ENCODE measurements at regions not wholly inside any gene's neighbourhood (a gene's known extent, or its start where the extent isn't known, plus 50 kb on each side); places are given as distances from the start of the nearest gene placed in this dataset.

DNA sequence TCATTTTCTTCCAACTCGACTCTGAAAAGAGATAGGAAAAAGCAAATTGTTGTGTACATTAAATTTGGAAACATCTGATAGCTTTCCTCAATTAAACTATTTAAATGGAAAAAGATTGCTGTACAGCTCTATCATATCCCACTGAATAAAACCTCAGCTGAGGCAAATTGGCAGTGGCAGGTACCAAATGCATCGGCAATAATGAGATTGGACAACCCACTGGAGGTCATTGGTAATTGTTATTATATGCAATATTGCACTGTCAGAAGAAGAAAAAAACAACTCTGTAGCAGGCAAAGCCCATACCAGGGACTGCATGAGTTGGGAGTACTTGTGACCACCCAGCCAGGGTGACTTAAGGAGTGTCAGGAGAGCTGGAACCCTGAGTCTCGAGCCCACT lies 291.6 kb upstream of the SKOR2 start:
- DNase-seq (ENCODE audit: low read depth, low spot score), result no peak
- Histone ChIP-seq H3K27me3 (ENCODE audit: control insufficient read depth, insufficient read depth, low read length) (no peaks in the 10 kb centered on the region; the same call in 1 of the 2 replicates), H3K4me1 (ENCODE audit: control insufficient read depth, insufficient read depth, low read length) (no peaks in the 10 kb centered on the region), H3K36me3 (ENCODE audit: control insufficient read depth, insufficient read depth, low read length) (no peaks in the 10 kb centered on the region), H3K27ac (ENCODE audit: low read length) (no peak overlapping the region), H3K4me3 (ENCODE audit: low read depth in 2 of 2, low read length in 2 of 2) (no peak overlapping the region), H3K9me3 (ENCODE audit: control insufficient read depth, insufficient read depth, low read depth, low read length) (no peaks in the 10 kb centered on the region)
- CTCF ChIA-PET, result no interaction called here
- no TSS peak for BruUV-seq (replicated peaks)
- intact Hi-C loops (cut with micrococcal nuclease; ENCODE audit: unreplicated experiment) (no loop called here), in situ Hi-C loops (cut with HindIII; ENCODE audit: low pct_unique_long_range_greater_than_20kb, low sequenced_read_pairs) (no loop called here)
- TF ChIP-seq POLR2AphosphoS5 (IDR thresholded peaks at IDR 0.05; ENCODE audit: low read depth, low read length), result no peak
- TF ChIP-seq SIN3A (IDR thresholded peaks at IDR 0.05; ENCODE audit: borderline replicate concordance, insufficient read depth, low read depth, low read length), result no peak
- TF ChIP-seq TCF7L2 (IDR thresholded peaks at IDR 0.05; ENCODE audit: low read depth, low read length), result no peak
- POLR2A ChIA-PET, result no interaction called here
- ATAC-seq, result no peak

GRCh38 chr18:47542551-47542950 lies 291.1 kb upstream of the SKOR2 start:
- no TSS peak for BruUV-seq (replicated peaks)
- H3K4me3 ChIP-seq (ENCODE audit: low read depth in 2 of 2, low read length in 2 of 2), result no peak overlapping the region
- no peaks in the 10 kb centered on the region for H3K4me1 ChIP-seq (ENCODE audit: control insufficient read depth, insufficient read depth, low read length)
- no peak for DNase-seq (ENCODE audit: low read depth, low spot score)
- H3K27ac ChIP-seq (ENCODE audit: low read length), result no peak overlapping the region
- no peak for ATAC-seq
- H3K9me3 ChIP-seq (ENCODE audit: control insufficient read depth, insufficient read depth, low read depth, low read length), result no peaks in the 10 kb centered on the region
- no peaks in the 10 kb centered on the region for H3K36me3 ChIP-seq (ENCODE audit: control insufficient read depth, insufficient read depth, low read length)
- intact Hi-C loops (cut with micrococcal nuclease; ENCODE audit: unreplicated experiment) (no loop called here), in situ Hi-C loops (cut with HindIII; ENCODE audit: low pct_unique_long_range_greater_than_20kb, low sequenced_read_pairs) (no loop called here)
- no peak for TF ChIP-seq POLR2AphosphoS5 (IDR thresholded peaks at IDR 0.05; ENCODE audit: low read depth, low read length)
- TF ChIP-seq SIN3A (IDR thresholded peaks at IDR 0.05; ENCODE audit: borderline replicate concordance, insufficient read depth, low read depth, low read length), result no peak
- TF ChIP-seq, protein P1, sequence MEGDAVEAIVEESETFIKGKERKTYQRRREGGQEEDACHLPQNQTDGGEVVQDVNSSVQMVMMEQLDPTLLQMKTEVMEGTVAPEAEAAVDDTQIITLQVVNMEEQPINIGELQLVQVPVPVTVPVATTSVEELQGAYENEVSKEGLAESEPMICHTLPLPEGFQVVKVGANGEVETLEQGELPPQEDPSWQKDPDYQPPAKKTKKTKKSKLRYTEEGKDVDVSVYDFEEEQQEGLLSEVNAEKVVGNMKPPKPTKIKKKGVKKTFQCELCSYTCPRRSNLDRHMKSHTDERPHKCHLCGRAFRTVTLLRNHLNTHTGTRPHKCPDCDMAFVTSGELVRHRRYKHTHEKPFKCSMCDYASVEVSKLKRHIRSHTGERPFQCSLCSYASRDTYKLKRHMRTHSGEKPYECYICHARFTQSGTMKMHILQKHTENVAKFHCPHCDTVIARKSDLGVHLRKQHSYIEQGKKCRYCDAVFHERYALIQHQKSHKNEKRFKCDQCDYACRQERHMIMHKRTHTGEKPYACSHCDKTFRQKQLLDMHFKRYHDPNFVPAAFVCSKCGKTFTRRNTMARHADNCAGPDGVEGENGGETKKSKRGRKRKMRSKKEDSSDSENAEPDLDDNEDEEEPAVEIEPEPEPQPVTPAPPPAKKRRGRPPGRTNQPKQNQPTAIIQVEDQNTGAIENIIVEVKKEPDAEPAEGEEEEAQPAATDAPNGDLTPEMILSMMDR (IDR thresholded peaks at IDR 0.05), result no peak
- TF ChIP-seq, protein P2, sequence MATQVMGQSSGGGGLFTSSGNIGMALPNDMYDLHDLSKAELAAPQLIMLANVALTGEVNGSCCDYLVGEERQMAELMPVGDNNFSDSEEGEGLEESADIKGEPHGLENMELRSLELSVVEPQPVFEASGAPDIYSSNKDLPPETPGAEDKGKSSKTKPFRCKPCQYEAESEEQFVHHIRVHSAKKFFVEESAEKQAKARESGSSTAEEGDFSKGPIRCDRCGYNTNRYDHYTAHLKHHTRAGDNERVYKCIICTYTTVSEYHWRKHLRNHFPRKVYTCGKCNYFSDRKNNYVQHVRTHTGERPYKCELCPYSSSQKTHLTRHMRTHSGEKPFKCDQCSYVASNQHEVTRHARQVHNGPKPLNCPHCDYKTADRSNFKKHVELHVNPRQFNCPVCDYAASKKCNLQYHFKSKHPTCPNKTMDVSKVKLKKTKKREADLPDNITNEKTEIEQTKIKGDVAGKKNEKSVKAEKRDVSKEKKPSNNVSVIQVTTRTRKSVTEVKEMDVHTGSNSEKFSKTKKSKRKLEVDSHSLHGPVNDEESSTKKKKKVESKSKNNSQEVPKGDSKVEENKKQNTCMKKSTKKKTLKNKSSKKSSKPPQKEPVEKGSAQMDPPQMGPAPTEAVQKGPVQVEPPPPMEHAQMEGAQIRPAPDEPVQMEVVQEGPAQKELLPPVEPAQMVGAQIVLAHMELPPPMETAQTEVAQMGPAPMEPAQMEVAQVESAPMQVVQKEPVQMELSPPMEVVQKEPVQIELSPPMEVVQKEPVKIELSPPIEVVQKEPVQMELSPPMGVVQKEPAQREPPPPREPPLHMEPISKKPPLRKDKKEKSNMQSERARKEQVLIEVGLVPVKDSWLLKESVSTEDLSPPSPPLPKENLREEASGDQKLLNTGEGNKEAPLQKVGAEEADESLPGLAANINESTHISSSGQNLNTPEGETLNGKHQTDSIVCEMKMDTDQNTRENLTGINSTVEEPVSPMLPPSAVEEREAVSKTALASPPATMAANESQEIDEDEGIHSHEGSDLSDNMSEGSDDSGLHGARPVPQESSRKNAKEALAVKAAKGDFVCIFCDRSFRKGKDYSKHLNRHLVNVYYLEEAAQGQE (IDR thresholded peaks at IDR 0.05; ENCODE audit: insufficient read depth in 1 of 2, low read depth in 2 of 2, low read length in 1 of 2), result no peak
- TF ChIP-seq TCF7L2 (IDR thresholded peaks at IDR 0.05; ENCODE audit: low read depth, low read length), result no peak
- ChIA-PET POLR2A (no interaction called here), CTCF (no interaction called here)
- no peaks in the 10 kb centered on the region; the same call in 1 of the 2 replicates for H3K27me3 ChIP-seq (ENCODE audit: control insufficient read depth, insufficient read depth, low read length)

DNA sequence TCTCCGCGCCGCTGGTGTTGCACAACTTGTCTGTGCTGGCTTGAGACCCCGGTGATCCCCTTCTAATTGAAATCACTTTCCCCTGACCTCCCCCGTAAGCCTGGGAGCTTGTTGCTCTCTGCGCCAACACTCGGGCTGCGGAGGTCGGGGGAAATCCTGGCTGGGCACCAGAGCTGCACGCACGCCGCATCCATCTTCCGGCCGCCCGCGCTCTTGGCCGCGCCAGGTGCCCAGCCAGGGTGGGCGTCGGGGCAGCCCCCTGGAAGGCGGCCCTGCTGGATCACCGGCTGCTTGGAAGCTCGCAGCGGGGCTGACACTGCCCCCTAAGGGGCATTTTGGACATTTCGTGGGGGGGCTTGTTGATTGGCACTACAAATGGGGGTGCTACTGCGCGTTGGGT lies 280.3 kb upstream of the SKOR2 start:
- Histone ChIP-seq H3K4me1 (ENCODE audit: control insufficient read depth, insufficient read depth, low read length) (no peaks in the 10 kb centered on the region), H3K27ac (ENCODE audit: low read length) (no peak overlapping the region), H3K4me3 (ENCODE audit: low read depth in 2 of 2, low read length in 2 of 2) (no peak overlapping the region), H3K36me3 (ENCODE audit: control insufficient read depth, insufficient read depth, low read length) (no peaks in the 10 kb centered on the region), H3K9me3 (ENCODE audit: control insufficient read depth, insufficient read depth, low read depth, low read length) (no peaks in the 10 kb centered on the region), H3K27me3 (ENCODE audit: control insufficient read depth, insufficient read depth, low read length) (no peaks in the 10 kb centered on the region)
- TF ChIP-seq SIN3A (IDR thresholded peaks at IDR 0.05; ENCODE audit: borderline replicate concordance, insufficient read depth, low read depth, low read length), result no peak
- TF ChIP-seq, protein P2 (IDR thresholded peaks at IDR 0.05; ENCODE audit: insufficient read depth in 1 of 2, low read depth in 2 of 2, low read length in 1 of 2), result no peak
- TF ChIP-seq, protein P1 (IDR thresholded peaks at IDR 0.05), result 0 out of 2 replicates have a peak, but pooled peaks have one; percentile 7
- DNase-seq (ENCODE audit: low read depth, low spot score), result no peak
- no peak for ATAC-seq
- no TSS peak for BruUV-seq (replicated peaks)
- in situ Hi-C loops (cut with HindIII; ENCODE audit: low pct_unique_long_range_greater_than_20kb, low sequenced_read_pairs), result no loop called here
- ChIA-PET POLR2A (no interaction called here), CTCF (no interaction called here)
- intact Hi-C loops (cut with micrococcal nuclease; ENCODE audit: unreplicated experiment), result no loop called here

All from Panc1 (cell line).